H1 (cell line): ENCODE measurements at regions not wholly inside any gene's neighbourhood (a gene's known extent, or its start where the extent isn't known, plus 50 kb on each side); places are given as distances from the start of the nearest gene placed in this dataset.

Source experiments
- CHD1 ChIP-seq: IDR thresholded peaks from 2 replicates; pipeline ENCODE4 v1.6.1; 2012; ENCODE audit warnings: low read depth, low read length, improper control_type of control experiment
- EP300 ChIP-seq, 2 experiments: IDR thresholded peaks; 1 replicate in 1 of 2; 2 replicates in 1 of 2; pipeline ENCODE4 v1.6.1; 2011 to 2012; ENCODE audit warnings: low read depth in 2 of 2, low read length in 2 of 2, mild to moderate bottlenecking in 2 of 2, borderline replicate concordance in 1 of 2, inconsistent platforms in 1 of 2, moderate library complexity in 1 of 2
- EZH2 ChIP-seq: fragments of 200-600 bp; sonication (generic); IDR thresholded peaks from 2 replicates; pipeline ENCODE4 v1.7.1; 2012; ENCODE audit warnings: low read depth, mild to moderate bottlenecking, moderate library complexity, low read length, inconsistent platforms; ENCODE audit not compliant: severe bottlenecking
- GABPA ChIP-seq: IDR thresholded peaks from 2 replicates; pipeline ENCODE4 v1.6.1; 2011; ENCODE audit warnings: mild to moderate bottlenecking, low read length, moderate library complexity, borderline replicate concordance; ENCODE audit not compliant: insufficient read depth
- POLR2A ChIP-seq, 2 experiments: IDR thresholded peaks; 1 replicate in 1 of 2; 2 replicates in 1 of 2; pipeline ENCODE4 v1.6.1; 2011; ENCODE audit warnings: low read depth in 2 of 2, low read length in 2 of 2, mild to moderate bottlenecking in 2 of 2; ENCODE audit errors: control extremely low read depth in 1 of 2
- POLR2AphosphoS5 ChIP-seq: IDR thresholded peaks from 2 replicates; pipeline ENCODE4 v1.6.1; 2011; ENCODE audit warnings: low read depth, low read length
- RXRA ChIP-seq: IDR thresholded peaks from 2 replicates; pipeline ENCODE4 v1.6.1; 2011; ENCODE audit warnings: low read depth, mild to moderate bottlenecking, low read length, moderate library complexity; ENCODE audit not compliant: insufficient read depth
- SIRT6 ChIP-seq: IDR thresholded peaks from one replicate; pipeline ENCODE4 v1.7.1; 2012; ENCODE audit warnings: low read length, inconsistent platforms
- SP2 ChIP-seq: IDR thresholded peaks from 2 replicates; pipeline ENCODE4 v1.6.1; 2012; ENCODE audit warnings: mild to moderate bottlenecking, low read length, inconsistent platforms
- SRF ChIP-seq: IDR thresholded peaks from 2 replicates; pipeline ENCODE4 v1.6.1; 2011; ENCODE audit warnings: mild to moderate bottlenecking, low read depth, low read length, moderate library complexity
- TAF1 ChIP-seq: IDR thresholded peaks from 2 replicates; pipeline ENCODE4 v1.6.1; 2011; ENCODE audit warnings: mild to moderate bottlenecking, low read depth, low read length
- TCF12 ChIP-seq: IDR thresholded peaks from 2 replicates; pipeline ENCODE4 v1.6.1; 2011; ENCODE audit warnings: low read depth, mild to moderate bottlenecking, low read length
- TF ChIP-seq, protein P1 (sequence below), 3 experiments: IDR thresholded peaks; 1 replicate in 2 of 3; 2 replicates in 1 of 3; pipeline versions ENCODE4 v1.5.1 to v1.6.1; 2011; ENCODE audit warnings: low read length in 3 of 3, mild to moderate bottlenecking in 3 of 3, inconsistent platforms in 2 of 3, low read depth in 1 of 3, moderate library complexity in 1 of 3; ENCODE audit not compliant: insufficient read depth in 1 of 3; ENCODE audit errors: control extremely low read depth in 1 of 3
- TF ChIP-seq, protein P2 (sequence below): IDR thresholded peaks from 2 replicates; pipeline ENCODE4 v1.6.1; 2011; ENCODE audit warnings: low read length, improper control_type of control experiment

DNA sequence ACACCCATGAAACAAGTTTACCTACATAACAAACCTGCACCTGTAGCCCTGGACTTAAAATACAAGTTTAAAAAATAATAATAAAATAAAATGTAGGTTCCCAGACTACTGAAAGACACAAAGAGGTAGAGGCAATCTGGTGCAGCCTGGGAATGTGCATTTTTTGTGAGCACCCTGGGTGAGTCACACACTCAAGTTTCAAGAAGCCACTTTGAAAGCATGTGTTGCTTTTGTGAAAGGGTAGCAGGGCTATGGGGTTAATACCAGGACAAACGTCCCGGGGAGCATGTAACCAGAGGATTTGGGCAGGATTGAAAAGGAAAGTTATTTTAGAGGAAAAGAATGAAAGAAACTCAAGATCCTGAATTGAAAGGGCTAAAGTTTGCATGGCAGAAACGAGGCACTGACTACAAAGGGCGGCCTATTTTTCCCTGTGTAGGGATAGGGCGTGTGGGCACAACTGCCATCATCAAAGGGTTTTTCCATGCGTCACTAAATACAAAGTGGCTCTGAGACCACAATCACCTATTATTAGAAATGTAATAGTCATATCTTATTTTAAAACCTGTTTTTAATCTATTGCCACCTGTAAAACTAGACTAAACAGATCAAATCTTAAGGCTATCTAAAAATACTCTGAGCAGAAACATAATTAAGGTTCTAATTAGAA lies 314.9 kb downstream of the COG6 start:
- TF ChIP-seq, protein P1, sequence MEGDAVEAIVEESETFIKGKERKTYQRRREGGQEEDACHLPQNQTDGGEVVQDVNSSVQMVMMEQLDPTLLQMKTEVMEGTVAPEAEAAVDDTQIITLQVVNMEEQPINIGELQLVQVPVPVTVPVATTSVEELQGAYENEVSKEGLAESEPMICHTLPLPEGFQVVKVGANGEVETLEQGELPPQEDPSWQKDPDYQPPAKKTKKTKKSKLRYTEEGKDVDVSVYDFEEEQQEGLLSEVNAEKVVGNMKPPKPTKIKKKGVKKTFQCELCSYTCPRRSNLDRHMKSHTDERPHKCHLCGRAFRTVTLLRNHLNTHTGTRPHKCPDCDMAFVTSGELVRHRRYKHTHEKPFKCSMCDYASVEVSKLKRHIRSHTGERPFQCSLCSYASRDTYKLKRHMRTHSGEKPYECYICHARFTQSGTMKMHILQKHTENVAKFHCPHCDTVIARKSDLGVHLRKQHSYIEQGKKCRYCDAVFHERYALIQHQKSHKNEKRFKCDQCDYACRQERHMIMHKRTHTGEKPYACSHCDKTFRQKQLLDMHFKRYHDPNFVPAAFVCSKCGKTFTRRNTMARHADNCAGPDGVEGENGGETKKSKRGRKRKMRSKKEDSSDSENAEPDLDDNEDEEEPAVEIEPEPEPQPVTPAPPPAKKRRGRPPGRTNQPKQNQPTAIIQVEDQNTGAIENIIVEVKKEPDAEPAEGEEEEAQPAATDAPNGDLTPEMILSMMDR (IDR thresholded peaks at IDR 0.05; ENCODE audit: control extremely low read depth in 1 of 3, insufficient read depth in 1 of 3, low read depth in 1 of 3, low read length in 3 of 3), result no peak
- no peak for TF ChIP-seq EZH2
- no peak for TF ChIP-seq CHD1
- no peak for TF ChIP-seq GABPA
- TF ChIP-seq, protein P2, sequence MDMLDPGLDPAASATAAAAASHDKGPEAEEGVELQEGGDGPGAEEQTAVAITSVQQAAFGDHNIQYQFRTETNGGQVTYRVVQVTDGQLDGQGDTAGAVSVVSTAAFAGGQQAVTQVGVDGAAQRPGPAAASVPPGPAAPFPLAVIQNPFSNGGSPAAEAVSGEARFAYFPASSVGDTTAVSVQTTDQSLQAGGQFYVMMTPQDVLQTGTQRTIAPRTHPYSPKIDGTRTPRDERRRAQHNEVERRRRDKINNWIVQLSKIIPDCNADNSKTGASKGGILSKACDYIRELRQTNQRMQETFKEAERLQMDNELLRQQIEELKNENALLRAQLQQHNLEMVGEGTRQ, result no peak
- TF ChIP-seq RXRA, result no peak
- TF ChIP-seq TCF12, result no peak
- no peak for TF ChIP-seq POLR2AphosphoS5
- no peak for TF ChIP-seq POLR2A (IDR thresholded peaks at IDR 0.05; ENCODE audit: control extremely low read depth in 1 of 2, low read depth in 2 of 2, low read length in 2 of 2)
- TF ChIP-seq SP2, result no peak
- TF ChIP-seq SIRT6, result no peak
- TF ChIP-seq EP300 (IDR thresholded peaks at IDR 0.05; ENCODE audit: borderline replicate concordance in 1 of 2, low read depth in 2 of 2, low read length in 2 of 2), result no peak
- TF ChIP-seq TAF1, result no peak
- no peak for TF ChIP-seq SRF
